ENCODE measurements at regions not wholly inside any gene's neighbourhood (a gene's known extent, or its start where the extent isn't known, plus 50 kb on each side); places are given as distances from the start of the nearest gene placed in this dataset.

GRCh38 chr18:43170586-43170985, 55.1 kb upstream of the RIT2 start:
- H3K4me3 ChIP-seq (ENCODE audit: low read depth, low read length): no peak overlapping the region
- no peak overlapping the region for H4K8ac ChIP-seq (ENCODE audit: low read depth, low read length)
- H2AK5ac ChIP-seq (ENCODE audit: low read length): no peak overlapping the region
- no peaks in the 10 kb centered on the region for H3K36me3 ChIP-seq (ENCODE audit: control insufficient read depth in 1 of 2, insufficient read depth in 2 of 2, low read length in 2 of 2)
- no peak for DNase-seq
- no peaks in the 10 kb centered on the region for H3K79me2 ChIP-seq (ENCODE audit: control insufficient read depth, insufficient read depth, low read length, poor library complexity)
- no peaks in the 10 kb centered on the region for H3K79me1 ChIP-seq (ENCODE audit: low read length)
- H2BK5ac ChIP-seq (ENCODE audit: low read depth, low read length, poor library complexity): no peak overlapping the region
- no peak overlapping the region for H3K14ac ChIP-seq (ENCODE audit: low read length)
- no peaks in the 10 kb centered on the region for H3K27me3 ChIP-seq (ENCODE audit: insufficient read depth, low read length)
- H3K23ac ChIP-seq (ENCODE audit: low read length): no peak overlapping the region
- no peak overlapping the region for H3K4ac ChIP-seq (ENCODE audit: low read depth, low read length)
- no peak overlapping the region for H3K4me2 ChIP-seq (ENCODE audit: low read length)
- H4K91ac ChIP-seq (ENCODE audit: low read depth, low read length): no peak overlapping the region
- H3K9ac ChIP-seq (ENCODE audit: low read length): no peak overlapping the region
- peaks cover 1% of the 10 kb centered on the region for H3K9me3 ChIP-seq (ENCODE audit: insufficient read depth, low read depth, low read length)
- no peak overlapping the region for H3K18ac ChIP-seq (ENCODE audit: low read length)
- no peak overlapping the region for H2AFZ ChIP-seq (ENCODE audit: insufficient read depth, low read length, poor library complexity)
- H2BK12ac ChIP-seq (ENCODE audit: low read length): no peak overlapping the region
- H3K4me1 ChIP-seq (ENCODE audit: control insufficient read depth in 1 of 2, insufficient read depth in 2 of 2, low read length in 2 of 2): no peaks in the 10 kb centered on the region
- no peak overlapping the region for H4K12ac ChIP-seq (ENCODE audit: low read depth, low read length)
- no CpG with 5 or more reads among the region's 4 CpGs for WGBS (ENCODE audit: extremely low coverage, insufficient coverage, insufficient read length)
- H3K27ac ChIP-seq (ENCODE audit: low read depth, low read length): no peak overlapping the region
- no peak overlapping the region for H2BK120ac ChIP-seq (ENCODE audit: insufficient read depth, low read length, poor library complexity)
